Mucosa of rectum (tissue), 2 donors: ENCODE measurements at regions not wholly inside any gene's neighbourhood (a gene's known extent, or its start where the extent isn't known, plus 50 kb on each side); places are given as distances from the start of the nearest gene placed in this dataset.

Experiments
- H3K27ac ChIP-seq, 2 donors: one replicate each; pipeline ENCODE4 v1.7.0; 2013; ENCODE audit warnings: inconsistent platforms in 2 of 2, low read depth in 2 of 2, low read length in 2 of 2
- H3K27me3 ChIP-seq, 2 donors: one replicate each; pipeline ENCODE4 v1.7.0; 2013; ENCODE audit warnings: low read length in 2 of 2; ENCODE audit not compliant: control insufficient read depth in 2 of 2, insufficient read depth in 2 of 2
- H3K36me3 ChIP-seq, 2 donors: one replicate each; pipeline ENCODE4 v1.7.0; 2013; ENCODE audit warnings: low read length in 2 of 2; ENCODE audit not compliant: control insufficient read depth in 2 of 2, insufficient read depth in 2 of 2
- H3K4me1 ChIP-seq, 2 donors: one replicate each; pipeline ENCODE4 v1.7.0; 2013; ENCODE audit warnings: low read length in 2 of 2, mild to moderate bottlenecking in 1 of 2; ENCODE audit not compliant: control insufficient read depth in 2 of 2, insufficient read depth in 2 of 2
- H3K4me3 ChIP-seq, 2 donors: one replicate each; pipeline ENCODE4 v1.7.0; 2013; ENCODE audit warnings: low read length in 2 of 2
- H3K9ac ChIP-seq, 2 donors: one replicate each; pipeline ENCODE4 v1.7.0; 2013; ENCODE audit warnings: low read length in 2 of 2, low read depth in 1 of 2, mild to moderate bottlenecking in 1 of 2
- H3K9me3 ChIP-seq, 2 donors: one replicate each; pipeline ENCODE4 v1.7.0; 2013; ENCODE audit warnings: low read length in 2 of 2; ENCODE audit not compliant: control insufficient read depth in 2 of 2
- donor health status: healthy.
- donor health status: Normal muscosa, but diverticular disease.

GRCh38 chr6:164229716-164230115 is 815.2 kb downstream of the QKI start:
- Histone ChIP-seq H3K4me3 (no peak overlapping the region), H3K27ac (no peak overlapping the region), H3K9ac (no peak overlapping the region), H3K36me3 (no peaks in the 10 kb centered on the region), H3K27me3 (no peaks in the 10 kb centered on the region), H3K9me3 (no peaks in the 10 kb centered on the region), H3K4me1 (no peaks in the 10 kb centered on the region)

- Histone ChIP-seq H3K9me3 (no peaks in the 10 kb centered on the region), H3K27ac (no peak overlapping the region), H3K27me3 (no peaks in the 10 kb centered on the region), H3K4me1 (no peaks in the 10 kb centered on the region), H3K36me3 (no peaks in the 10 kb centered on the region), H3K4me3 (no peak overlapping the region), H3K9ac (no peak overlapping the region)
Measured at GRCh38 chr6:164227952-164228522, 813.5 kb downstream of the QKI start.

- Histone ChIP-seq H3K9me3 (peaks cover 0 to 2% of the 10 kb centered on the region in 2 donors), H3K4me1 (no peaks in the 10 kb centered on the region), H3K36me3 (no peaks in the 10 kb centered on the region), H3K27ac (no peak overlapping the region), H3K4me3 (no peak overlapping the region), H3K27me3 (no peaks in the 10 kb centered on the region), H3K9ac (no peak overlapping the region)
Measured at GRCh38 chr6:164216839-164217238, 802.3 kb downstream of the QKI start.

GRCh38 chr6:164216368-164216767 is 801.9 kb downstream of the QKI start:
- H3K36me3 ChIP-seq: no peaks in the 10 kb centered on the region
- no peak overlapping the region for H3K27ac ChIP-seq
- no peak overlapping the region for H3K4me3 ChIP-seq

GRCh38 chr6:164214066-164214465 is 799.5 kb downstream of the QKI start:
- Histone ChIP-seq H3K27ac (no peak overlapping the region), H3K27me3 (no peaks in the 10 kb centered on the region), H3K36me3 (no peaks in the 10 kb centered on the region), H3K4me1 (no peaks in the 10 kb centered on the region), H3K4me3 (no peak overlapping the region), H3K9ac (no peak overlapping the region), H3K9me3 (peaks cover 0 to 2% of the 10 kb centered on the region in 2 donors)

More at GRCh38 chr6:164216368-164216767, 801.9 kb downstream of the QKI start:
- H3K4me1 ChIP-seq: no peaks in the 10 kb centered on the region
- H3K27me3 ChIP-seq: no peaks in the 10 kb centered on the region
- H3K9ac ChIP-seq: no peak overlapping the region
- peaks cover 0 to 2% of the 10 kb centered on the region in 2 donors for H3K9me3 ChIP-seq

- Histone ChIP-seq H3K27me3 (no peaks in the 10 kb centered on the region), H3K4me1 (no peaks in the 10 kb centered on the region), H3K9ac (no peak overlapping the region), H3K4me3 (no peak overlapping the region), H3K27ac (no peak overlapping the region), H3K9me3 (no peaks in the 10 kb centered on the region), H3K36me3 (no peaks in the 10 kb centered on the region)
Measured at GRCh38 chr6:164211254-164211653, 796.7 kb downstream of the QKI start.

- Histone ChIP-seq H3K4me1 (no peaks in the 10 kb centered on the region), H3K27me3 (no peaks in the 10 kb centered on the region), H3K4me3 (no peak overlapping the region), H3K36me3 (no peaks in the 10 kb centered on the region), H3K9me3 (no peaks in the 10 kb centered on the region), H3K9ac (no peak overlapping the region), H3K27ac (no peak overlapping the region)
Measured at GRCh38 chr6:164210783-164211182, 796.3 kb downstream of the QKI start.

GRCh38 chr6:164210323-164210722 is 795.8 kb downstream of the QKI start:
- H3K9me3 ChIP-seq: no peaks in the 10 kb centered on the region
- no peak overlapping the region for H3K27ac ChIP-seq
- H3K9ac ChIP-seq: no peak overlapping the region
- H3K27me3 ChIP-seq: no peaks in the 10 kb centered on the region
- H3K4me1 ChIP-seq: no peaks in the 10 kb centered on the region
- H3K36me3 ChIP-seq: no peaks in the 10 kb centered on the region
- H3K4me3 ChIP-seq: no peak overlapping the region

GRCh38 chr6:164208371-164208770 is 793.9 kb downstream of the QKI start:
- Histone ChIP-seq H3K9me3 (no peaks in the 10 kb centered on the region), H3K9ac (no peak overlapping the region), H3K4me1 (no peaks in the 10 kb centered on the region), H3K27ac (no peak overlapping the region), H3K27me3 (no peaks in the 10 kb centered on the region), H3K36me3 (no peaks in the 10 kb centered on the region), H3K4me3 (no peak overlapping the region)

GRCh38 chr6:164206807-164207423 is 792.4 kb downstream of the QKI start:
- no peak overlapping the region for H3K9ac ChIP-seq
- H3K36me3 ChIP-seq: no peaks in the 10 kb centered on the region
- no peaks in the 10 kb centered on the region for H3K9me3 ChIP-seq
- H3K4me3 ChIP-seq: no peak overlapping the region
- no peaks in the 10 kb centered on the region for H3K27me3 ChIP-seq
- no peak overlapping the region for H3K27ac ChIP-seq
- H3K4me1 ChIP-seq: no peaks in the 10 kb centered on the region
